ENCODE measurements at regions not wholly inside any gene's neighbourhood (a gene's known extent, or its start where the extent isn't known, plus 50 kb on each side); places are given as distances from the start of the nearest gene placed in this dataset.
A peak's percentile ranks its signal among the peaks of the same experiment; 100 is the strongest.

DNA sequence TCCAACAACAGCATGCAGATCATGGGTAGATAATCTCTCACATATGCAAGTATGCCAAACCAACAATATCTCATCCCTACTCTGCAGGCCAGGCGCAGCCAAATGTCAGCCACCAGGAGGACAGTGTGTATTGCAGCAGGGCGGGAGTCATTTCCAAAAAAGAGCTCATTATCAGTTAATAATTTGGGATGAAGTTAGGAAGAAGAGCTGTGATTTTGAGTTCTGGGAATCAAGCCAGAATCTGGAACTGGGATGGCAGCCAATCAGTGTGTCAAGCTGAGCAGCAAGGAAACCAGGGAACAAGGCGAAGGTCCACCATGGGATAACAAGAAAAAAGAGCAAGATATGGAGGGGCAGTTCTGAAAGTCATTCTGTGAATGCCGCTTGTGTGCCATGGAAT lies 88.2 kb upstream of the CAMK2D start:
- Histone ChIP-seq H3K36me3 (ENCODE audit: insufficient read depth, low read length, poor library complexity, severe bottlenecking) (no peaks in the 10 kb centered on the region), H3K4me3 (ENCODE audit: low read depth, low read length, poor library complexity, severe bottlenecking) (no peak overlapping the region), H3K9me3 (ENCODE audit: low read depth, low read length, poor library complexity, severe bottlenecking) (no peaks in the 10 kb centered on the region), H3K27ac (ENCODE audit: low read depth, low read length, poor library complexity, severe bottlenecking) (no peak overlapping the region), H3K27me3 (replicated peaks; ENCODE audit: insufficient read depth, low read depth, low read length, poor library complexity) (no peaks in the 10 kb centered on the region), H3K4me1 (ENCODE audit: insufficient read depth, low read length, poor library complexity, severe bottlenecking) (no peaks in the 10 kb centered on the region)
- TF ChIP-seq EZH2 (IDR thresholded peaks at IDR 0.05; ENCODE audit: borderline replicate concordance, low read depth, low read length, poor library complexity, severe bottlenecking) = no peak
- TF ChIP-seq, protein P1, sequence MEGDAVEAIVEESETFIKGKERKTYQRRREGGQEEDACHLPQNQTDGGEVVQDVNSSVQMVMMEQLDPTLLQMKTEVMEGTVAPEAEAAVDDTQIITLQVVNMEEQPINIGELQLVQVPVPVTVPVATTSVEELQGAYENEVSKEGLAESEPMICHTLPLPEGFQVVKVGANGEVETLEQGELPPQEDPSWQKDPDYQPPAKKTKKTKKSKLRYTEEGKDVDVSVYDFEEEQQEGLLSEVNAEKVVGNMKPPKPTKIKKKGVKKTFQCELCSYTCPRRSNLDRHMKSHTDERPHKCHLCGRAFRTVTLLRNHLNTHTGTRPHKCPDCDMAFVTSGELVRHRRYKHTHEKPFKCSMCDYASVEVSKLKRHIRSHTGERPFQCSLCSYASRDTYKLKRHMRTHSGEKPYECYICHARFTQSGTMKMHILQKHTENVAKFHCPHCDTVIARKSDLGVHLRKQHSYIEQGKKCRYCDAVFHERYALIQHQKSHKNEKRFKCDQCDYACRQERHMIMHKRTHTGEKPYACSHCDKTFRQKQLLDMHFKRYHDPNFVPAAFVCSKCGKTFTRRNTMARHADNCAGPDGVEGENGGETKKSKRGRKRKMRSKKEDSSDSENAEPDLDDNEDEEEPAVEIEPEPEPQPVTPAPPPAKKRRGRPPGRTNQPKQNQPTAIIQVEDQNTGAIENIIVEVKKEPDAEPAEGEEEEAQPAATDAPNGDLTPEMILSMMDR (conservative IDR thresholded peaks at IDR 0.05; ENCODE audit: low read depth, low read length) = no peak
- POLR2A ChIA-PET (ENCODE audit: low non-redundant PET) = no interaction called here
- CTCF ChIA-PET = no interaction called here
- intact Hi-C loops (cut with micrococcal nuclease; ENCODE audit: unreplicated experiment) = no loop called here
- BruUV-seq (replicated peaks) = no TSS peak
- peak; percentile 17 for DNase-seq (ENCODE audit: low spot score)

DNA sequence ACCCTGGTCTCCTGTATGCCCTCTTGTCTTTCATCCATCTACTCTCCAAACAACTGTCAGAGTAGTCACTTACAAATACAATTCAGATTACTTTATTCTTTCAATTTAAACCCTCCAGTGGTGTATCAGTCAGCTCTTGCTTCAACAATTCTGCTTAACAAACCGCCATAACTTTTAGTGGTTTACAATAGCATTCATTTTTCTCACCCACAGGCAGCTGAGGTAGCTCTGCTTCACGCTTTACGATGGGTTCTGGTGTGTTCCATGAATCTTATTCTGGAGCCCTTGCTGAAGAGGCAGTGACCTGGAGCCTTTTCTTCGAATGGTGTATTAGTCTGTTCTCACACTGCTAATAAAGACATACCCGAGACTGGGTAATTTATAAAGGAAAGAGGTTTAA lies 86.2 kb upstream of the CAMK2D start:
- CTCF ChIA-PET = no interaction called here
- no peaks in the 10 kb centered on the region for H3K36me3 ChIP-seq (ENCODE audit: insufficient read depth, low read length, poor library complexity, severe bottlenecking)
- H3K4me1 ChIP-seq (ENCODE audit: insufficient read depth, low read length, poor library complexity, severe bottlenecking) = no peaks in the 10 kb centered on the region
- TF ChIP-seq EZH2 (IDR thresholded peaks at IDR 0.05; ENCODE audit: borderline replicate concordance, low read depth, low read length, poor library complexity, severe bottlenecking) = no peak
- TF ChIP-seq, protein P1 (conservative IDR thresholded peaks at IDR 0.05; ENCODE audit: low read depth, low read length) = no peak
- no TSS peak for BruUV-seq (replicated peaks)
- no peak for DNase-seq (ENCODE audit: low spot score)
- H3K27me3 ChIP-seq (replicated peaks; ENCODE audit: insufficient read depth, low read depth, low read length, poor library complexity) = no peaks in the 10 kb centered on the region
- intact Hi-C loops (cut with micrococcal nuclease; ENCODE audit: unreplicated experiment) = no loop called here
- H3K27ac ChIP-seq (ENCODE audit: low read depth, low read length, poor library complexity, severe bottlenecking) = no peak overlapping the region
- H3K4me3 ChIP-seq (ENCODE audit: low read depth, low read length, poor library complexity, severe bottlenecking) = no peak overlapping the region
- POLR2A ChIA-PET (ENCODE audit: low non-redundant PET) = no interaction called here
- no peaks in the 10 kb centered on the region for H3K9me3 ChIP-seq (ENCODE audit: low read depth, low read length, poor library complexity, severe bottlenecking)

DNA sequence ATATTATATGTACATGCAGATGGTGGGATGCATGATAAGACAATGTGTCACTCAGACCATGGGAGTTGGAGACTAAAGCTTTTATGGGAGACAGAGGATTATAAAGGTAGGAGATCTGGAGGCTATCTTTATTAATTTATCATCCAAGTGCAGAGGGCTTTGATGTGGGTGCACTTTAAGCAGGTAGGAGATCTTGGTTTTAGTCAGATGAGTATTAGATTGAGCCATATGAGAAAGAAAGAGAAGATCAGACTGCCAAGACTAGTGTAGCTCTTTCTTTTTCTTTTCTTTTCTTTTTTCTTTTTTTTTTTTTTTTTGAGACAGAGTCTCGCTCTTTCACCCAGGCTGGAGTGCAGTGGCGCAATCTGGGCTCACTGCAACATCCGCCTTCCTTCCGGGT lies 84.9 kb upstream of the CAMK2D start:
- Histone ChIP-seq H3K4me1 (ENCODE audit: insufficient read depth, low read length, poor library complexity, severe bottlenecking) (no peaks in the 10 kb centered on the region), H3K36me3 (ENCODE audit: insufficient read depth, low read length, poor library complexity, severe bottlenecking) (no peaks in the 10 kb centered on the region), H3K27ac (ENCODE audit: low read depth, low read length, poor library complexity, severe bottlenecking) (no peak overlapping the region), H3K4me3 (ENCODE audit: low read depth, low read length, poor library complexity, severe bottlenecking) (no peak overlapping the region), H3K27me3 (replicated peaks; ENCODE audit: insufficient read depth, low read depth, low read length, poor library complexity) (no peaks in the 10 kb centered on the region), H3K9me3 (ENCODE audit: low read depth, low read length, poor library complexity, severe bottlenecking) (no peaks in the 10 kb centered on the region)
- intact Hi-C loops (cut with micrococcal nuclease; ENCODE audit: unreplicated experiment) = no loop called here
- ChIA-PET POLR2A (ENCODE audit: low non-redundant PET) (no interaction called here), CTCF (interaction anchor here (0.7 kb wide), 1 partner anchor 46 kb away, joined by 3 read pairs; no protein-coding TSS in a partner anchor)
- TF ChIP-seq EZH2 (IDR thresholded peaks at IDR 0.05; ENCODE audit: borderline replicate concordance, low read depth, low read length, poor library complexity, severe bottlenecking) = no peak
- no peak for DNase-seq (ENCODE audit: low spot score)
- BruUV-seq (replicated peaks) = no TSS peak

DNA sequence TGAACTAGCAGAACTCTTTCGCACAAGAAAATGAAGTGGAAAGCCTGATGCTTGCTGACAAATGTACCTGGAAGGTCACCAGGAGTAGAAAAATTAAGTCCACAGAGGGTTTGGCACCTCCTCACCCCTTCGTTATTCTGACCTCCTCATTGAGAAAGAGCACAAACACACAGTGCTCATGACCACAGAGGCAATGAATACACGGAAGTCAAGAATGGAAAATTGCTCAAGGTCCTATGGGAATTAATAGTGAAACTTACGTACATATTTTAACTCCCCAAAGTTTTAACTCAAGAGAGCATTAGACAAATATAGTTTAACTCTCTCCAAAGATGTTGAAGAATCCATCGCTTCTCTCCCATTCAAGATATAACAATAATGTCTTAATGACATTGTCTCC lies 83.6 kb upstream of the CAMK2D start:
- BruUV-seq (replicated peaks) = no TSS peak
- H3K27ac ChIP-seq (ENCODE audit: low read depth, low read length, poor library complexity, severe bottlenecking) = no peak overlapping the region
- H3K27me3 ChIP-seq (replicated peaks; ENCODE audit: insufficient read depth, low read depth, low read length, poor library complexity) = no peaks in the 10 kb centered on the region
- intact Hi-C loops (cut with micrococcal nuclease; ENCODE audit: unreplicated experiment) = no loop called here
- H3K36me3 ChIP-seq (ENCODE audit: insufficient read depth, low read length, poor library complexity, severe bottlenecking) = no peaks in the 10 kb centered on the region
- TF ChIP-seq, protein P1 (conservative IDR thresholded peaks at IDR 0.05; ENCODE audit: low read depth, low read length) = no peak
- TF ChIP-seq EZH2 (IDR thresholded peaks at IDR 0.05; ENCODE audit: borderline replicate concordance, low read depth, low read length, poor library complexity, severe bottlenecking) = no peak
- POLR2A ChIA-PET (ENCODE audit: low non-redundant PET) = no interaction called here
- H3K4me1 ChIP-seq (ENCODE audit: insufficient read depth, low read length, poor library complexity, severe bottlenecking) = no peaks in the 10 kb centered on the region
- H3K4me3 ChIP-seq (ENCODE audit: low read depth, low read length, poor library complexity, severe bottlenecking) = no peak overlapping the region
- CTCF ChIA-PET = no interaction called here
- no peaks in the 10 kb centered on the region for H3K9me3 ChIP-seq (ENCODE audit: low read depth, low read length, poor library complexity, severe bottlenecking)
- no peak for DNase-seq (ENCODE audit: low spot score)
